DMS53 treated with DMSO at 0.1 percent for 48 hours (cell line): ENCODE measurements at regions not wholly inside any gene's neighbourhood (a gene's known extent, or its start where the extent isn't known, plus 50 kb on each side); places are given as distances from the start of the nearest gene placed in this dataset.

Experiments
- DNase-seq: peaks from one replicate; lab custom pipeline; 2025; ENCODE audit not compliant: unreplicated experiment; lab: John Stamatoyannopoulos, UW

DNA sequence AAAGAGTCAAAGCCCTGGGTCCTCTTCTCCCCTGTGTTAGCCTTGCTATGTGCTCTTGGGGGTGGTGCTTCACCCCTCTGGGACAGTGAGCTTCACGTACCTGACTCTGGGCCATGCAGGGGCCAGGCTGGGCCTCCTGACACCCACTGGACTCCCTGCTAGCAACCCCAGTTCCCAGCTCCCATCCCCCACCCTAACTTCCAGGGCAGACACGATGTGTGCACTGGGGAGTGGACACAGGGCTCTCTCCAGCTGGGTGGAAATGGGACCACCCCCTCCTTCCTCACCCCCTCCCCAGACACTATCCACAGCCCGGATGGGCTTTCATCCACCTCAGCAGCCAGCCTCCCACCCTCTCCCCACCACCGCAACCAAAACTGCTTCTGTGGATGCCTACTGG lies 113.0 kb upstream of the ZNF479 start:
- no peak for DNase-seq

DNA sequence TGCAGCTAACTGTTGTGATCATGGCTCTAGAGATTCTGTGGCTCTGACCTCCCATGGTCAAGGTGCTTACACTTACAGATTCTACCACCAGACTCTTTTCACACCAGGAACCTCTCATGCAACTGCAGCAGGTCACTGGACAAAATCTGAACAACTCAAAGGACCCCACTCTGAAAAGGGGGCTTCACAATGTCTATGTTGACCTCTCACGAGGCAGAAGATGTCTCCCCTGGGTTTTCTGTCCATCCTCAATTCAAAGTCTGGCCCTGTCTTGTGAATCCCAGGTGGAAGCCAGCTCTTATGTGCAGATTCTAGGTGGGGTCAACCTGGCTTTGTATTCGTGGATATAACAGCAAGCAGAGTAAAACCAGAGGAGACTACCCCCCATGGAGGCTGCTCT lies 118.6 kb upstream of the ZNF479 start:
- no peak for DNase-seq

DNA sequence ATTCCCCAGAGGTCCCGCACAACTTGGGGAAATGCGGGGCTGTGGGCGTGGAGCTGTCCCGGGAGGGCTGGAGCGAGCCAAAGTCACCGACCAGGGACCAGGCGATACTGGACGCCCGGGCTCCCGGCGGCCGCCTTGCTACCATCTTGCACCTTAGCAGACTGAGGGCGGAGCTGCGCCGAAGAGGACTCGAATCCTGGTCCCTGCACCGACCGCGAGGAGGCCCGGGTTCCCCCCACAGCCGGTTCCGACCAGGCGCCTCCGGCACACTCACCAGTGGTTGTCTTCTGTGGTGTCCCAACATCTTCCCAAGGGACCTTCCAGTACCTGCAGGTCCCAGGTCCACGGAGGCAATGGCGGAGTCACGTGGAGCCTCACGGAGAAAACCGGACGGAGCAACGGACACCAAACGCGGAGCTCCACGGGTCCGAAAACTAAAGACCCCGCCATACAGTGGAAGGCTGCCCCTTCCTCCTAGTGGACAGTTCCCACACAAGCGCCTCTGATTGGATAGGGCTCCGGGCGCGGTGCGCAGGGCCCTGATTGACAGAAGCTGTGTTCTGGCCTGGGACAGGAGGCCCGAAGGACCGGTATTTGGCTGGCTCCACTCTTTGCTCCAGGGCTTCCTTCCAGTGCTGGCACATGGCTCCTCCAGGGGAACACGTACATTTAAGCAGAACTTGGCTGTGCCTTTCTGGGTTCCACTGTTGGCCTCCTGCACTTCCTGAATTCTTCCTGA lies 124.6 kb upstream of the ZNF479 start:
- DNase-seq: no peak

DNA sequence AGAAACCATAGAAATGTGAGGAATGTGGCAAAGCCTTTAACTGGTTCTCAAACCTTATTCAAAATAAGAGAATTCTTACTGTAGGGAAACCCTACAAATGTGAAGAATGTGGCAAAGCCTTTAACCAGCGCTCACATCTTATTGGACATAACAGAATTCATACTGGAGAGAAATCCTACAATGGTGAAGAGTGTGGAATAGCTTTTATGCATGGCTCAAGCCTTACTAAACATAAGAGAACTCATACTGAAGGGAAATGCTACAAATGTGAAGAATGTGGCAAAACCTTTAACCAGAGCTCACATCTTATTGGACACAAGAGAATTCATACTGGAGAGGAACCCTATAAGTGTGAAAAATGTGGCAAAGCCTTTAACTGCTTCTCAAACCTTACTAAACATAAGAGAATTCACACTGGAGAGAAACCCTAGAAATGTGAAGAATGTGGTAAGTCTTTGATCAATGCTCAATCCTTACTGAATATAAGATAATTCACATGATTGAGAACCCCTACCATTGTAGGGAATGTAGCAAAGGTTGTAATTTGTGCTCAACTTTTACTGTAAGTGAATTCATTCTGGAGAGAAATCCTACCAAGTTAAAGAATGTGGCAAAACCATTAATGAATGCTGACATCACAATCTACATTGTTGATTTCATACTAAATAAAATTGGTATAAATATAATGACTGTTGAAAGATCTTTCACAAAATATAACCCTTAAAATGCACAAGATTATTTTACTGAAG lies 142.5 kb upstream of the ZNF479 start:
- DNase-seq: no peak

DNA sequence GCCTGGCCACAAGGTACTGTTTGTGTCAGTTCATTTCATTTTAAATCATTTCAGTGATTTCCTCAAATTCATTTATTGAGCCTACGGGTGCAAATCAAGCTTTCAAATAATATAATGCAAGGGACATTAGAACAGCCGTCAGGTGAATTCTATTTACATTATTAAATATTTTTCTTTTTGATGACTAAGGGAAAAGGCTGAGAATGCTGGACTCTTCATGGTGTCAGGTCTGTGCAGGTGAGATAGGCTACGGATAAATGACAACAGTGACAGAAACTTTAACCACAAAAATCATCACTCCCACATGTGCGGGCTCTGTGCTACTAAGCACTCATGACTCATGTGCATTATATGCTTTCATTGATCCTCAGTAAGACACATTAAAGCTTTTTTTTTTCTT lies 149.2 kb upstream of the ZNF716 start:
- no peak for DNase-seq

DNA sequence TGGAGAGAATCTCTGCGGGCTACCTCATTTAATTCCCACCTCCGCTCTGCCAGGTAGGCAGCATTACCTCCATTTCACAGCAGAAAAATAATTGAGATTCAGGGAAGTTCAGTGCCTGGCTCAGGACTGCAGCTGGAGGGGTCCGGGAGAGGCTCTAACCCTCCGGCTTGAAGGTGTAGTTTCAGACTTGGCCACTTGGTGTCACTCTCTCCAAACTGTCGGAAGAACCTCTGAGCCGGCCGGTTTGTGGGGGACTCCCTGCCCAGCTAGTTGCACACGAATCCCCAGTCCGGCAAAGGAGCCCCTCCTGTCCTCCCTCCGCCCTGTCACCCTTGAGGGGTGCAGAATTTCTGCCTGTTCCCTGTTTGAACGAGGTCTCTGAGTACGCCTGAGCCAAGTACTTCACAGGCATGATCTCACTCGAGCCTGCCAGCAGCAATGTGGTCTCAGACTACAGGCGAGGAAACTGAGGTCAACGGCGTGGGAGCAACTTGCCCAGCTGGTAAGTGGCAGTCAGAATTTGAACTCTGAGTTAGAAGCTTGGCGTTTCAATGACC lies 144.7 kb upstream of the ZNF716 start:
- peak; percentile 1 for DNase-seq

DNA sequence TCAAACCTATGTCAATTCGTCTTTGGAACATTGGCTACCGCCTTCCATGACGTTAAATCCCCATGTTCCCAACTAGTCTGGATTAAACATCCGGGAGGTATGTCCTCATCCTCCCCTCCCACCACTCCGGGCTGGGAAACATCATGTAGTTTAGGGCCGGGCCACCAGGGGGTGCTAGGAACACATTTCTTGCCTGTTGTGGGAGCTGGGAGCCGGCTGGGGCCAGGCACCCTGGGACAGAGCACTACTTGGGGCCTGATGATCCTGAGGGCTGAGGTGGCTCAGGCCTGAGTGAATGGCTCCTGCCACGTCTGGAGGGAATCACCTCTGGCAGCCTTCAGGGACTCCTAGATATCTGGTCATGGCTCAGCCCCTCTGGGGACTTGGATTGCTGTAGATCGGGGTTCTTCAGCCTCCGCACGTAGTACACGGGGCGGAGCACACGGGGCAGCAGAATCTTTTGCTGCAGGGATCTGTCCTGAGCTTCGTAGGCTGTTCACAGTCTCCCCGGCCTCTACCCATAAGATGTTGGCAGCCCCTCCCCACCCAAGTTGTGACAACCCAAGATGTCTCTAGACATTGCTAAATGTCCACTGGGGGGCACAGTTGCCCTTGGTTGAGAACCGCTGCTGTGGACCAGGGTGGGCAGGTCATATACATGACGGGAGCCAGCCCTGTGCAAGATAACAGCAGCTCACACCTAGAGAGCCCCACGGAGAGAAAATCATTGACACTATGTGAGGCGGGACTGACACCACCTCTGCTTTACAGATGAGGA lies 141.2 kb upstream of the ZNF716 start:
- DNase-seq: no peak

DNA sequence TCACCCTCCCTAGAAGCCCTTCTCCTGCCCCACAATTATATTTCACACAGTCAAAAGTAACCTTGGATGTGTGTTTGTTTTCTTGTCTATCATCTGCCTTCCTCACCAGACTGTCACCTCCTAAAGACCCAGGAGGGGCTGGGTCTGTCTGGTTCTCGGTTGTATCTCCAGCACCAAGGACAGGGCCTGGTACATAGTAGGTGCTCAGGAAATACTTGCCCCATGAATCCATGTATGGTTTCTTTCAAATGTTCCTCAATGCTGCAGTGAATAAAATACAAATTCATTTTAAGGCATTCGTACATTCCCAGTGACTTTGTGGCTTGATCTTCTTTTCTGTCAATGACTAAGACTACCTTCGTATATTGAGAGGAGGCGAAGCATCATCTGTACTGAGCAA lies 122.9 kb upstream of the ZNF716 start:
- DNase-seq: no peak

DNA sequence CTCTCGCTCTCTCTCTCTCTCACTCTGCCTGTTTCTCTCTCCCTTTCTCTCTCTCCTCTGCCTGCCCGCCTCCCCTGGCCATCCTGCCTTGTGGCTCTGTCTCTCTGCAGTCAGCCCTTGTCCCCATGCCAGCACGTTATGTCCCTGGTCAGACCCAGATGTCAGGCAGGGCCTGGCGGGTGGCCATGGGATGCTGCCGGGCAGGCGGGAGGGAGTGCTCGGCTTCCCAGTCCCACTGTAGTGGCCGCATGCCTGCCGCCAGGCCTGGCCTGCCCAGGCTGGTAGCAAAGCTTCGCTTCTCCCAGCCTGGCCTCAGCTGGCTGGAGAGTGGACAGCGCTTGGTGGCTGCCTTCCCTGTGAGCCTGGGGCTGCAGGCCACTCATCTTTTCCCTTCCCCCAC lies 121.5 kb upstream of the ZNF716 start:
- no peak for DNase-seq

DNA sequence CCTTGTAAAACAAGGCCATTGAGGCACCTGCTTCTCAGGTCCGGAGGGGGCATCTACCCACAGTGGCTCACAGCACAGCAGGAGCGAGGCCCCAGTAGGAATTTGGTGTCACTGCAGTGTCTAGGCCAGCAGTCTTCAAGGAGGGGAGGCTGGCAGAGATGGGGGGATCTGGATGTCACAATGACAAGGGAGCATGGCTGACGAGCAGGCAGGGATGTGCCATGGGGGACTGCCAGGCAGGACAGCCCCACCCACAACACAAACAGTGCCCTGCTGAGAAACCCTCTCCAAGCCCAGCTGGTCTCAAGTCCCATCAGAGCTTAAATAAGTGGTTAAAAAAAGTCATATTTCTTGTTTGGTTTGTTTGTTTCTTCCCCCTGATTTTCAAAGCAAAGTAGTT lies 121.0 kb upstream of the ZNF716 start:
- DNase-seq: no peak

DNA sequence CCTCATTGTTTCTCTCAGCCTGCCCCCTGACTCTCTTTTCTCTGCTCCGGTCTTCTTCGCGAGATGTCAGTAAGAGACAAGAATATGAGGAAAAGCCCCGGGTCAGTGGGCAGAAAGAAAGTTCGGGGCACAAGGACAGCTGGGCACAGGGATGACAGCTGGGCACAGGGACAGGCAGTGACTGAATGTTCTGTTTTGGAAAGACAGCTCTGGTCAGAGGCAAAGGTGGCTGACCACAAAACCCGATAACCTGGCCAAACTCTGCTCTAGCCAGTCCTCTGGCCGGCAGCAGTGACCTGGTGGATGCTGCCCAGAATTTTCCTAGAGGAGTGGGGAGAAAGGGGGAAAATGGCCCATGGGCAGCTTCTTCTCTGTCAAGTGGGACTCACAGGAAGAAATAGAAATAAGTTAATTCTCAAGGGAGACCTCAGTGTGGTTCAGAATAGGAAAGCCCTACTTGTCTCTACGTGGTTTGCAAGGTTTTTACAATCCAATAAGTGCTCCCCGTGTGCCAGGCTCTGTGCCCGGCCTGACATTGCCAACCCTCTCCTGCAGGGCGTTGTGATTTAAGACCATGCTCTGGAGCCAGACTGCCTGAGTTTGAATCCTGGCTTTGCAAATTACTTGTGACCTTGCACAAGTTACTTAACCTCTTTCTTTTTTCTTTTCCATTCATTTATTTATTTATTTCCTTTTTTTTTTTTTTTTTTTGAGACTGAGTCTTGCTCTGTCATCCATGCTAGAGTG lies 110.6 kb upstream of the ZNF716 start:
- no peak for DNase-seq

DNA sequence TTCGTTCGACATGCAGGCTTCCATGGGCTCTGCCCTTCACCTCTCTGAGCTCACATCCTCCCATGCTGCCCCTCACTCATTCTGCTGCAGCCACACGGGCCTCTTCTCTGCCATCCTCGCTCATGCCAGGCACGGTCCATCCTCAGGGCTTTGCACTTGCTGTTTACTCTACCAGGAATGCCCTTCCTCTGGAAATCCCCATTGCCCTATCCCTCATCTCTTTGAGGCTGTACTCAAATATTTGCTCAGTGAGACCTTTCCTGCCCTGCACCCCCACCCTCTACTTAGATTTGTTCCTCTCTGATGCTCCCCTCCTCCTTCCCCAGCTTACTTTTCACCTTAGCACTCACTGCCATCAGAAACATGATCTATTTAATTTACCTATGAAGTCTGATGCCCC lies 107.0 kb upstream of the ZNF716 start:
- DNase-seq: no peak

DNA sequence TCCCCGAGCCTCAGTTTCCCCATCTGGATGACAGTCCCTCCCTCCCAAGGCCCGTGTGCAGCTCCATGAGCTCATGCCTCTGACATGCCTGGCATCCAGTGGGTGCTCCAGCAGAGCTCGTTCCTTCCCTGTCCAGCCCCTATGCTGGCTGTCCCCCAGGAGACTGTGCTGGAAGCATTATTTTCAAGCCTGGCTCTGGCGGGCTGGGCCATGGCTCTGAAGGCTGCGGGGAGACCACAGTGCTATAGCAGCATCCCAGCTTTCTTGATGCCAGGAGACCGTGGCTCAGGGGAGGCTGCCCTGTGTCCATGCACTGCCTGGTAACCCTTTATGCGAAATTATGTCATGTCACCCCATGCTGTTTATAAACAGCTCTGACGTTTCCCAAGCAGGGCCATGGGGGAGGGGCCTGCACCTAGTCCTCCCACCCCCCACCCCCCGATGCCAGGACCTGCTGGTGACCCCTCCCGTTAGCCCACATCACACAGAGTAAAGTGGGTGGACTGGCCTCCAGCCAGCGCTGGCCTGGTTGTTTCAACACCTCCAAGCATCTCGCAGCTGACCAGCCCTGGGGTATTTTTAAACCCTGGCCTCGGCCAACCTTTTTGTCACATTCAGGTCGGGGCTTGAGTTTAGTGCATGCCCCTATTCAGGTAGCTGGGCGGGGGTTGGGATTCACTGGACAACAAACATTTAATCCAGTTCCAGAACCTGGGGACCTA lies 105.9 kb upstream of the ZNF716 start:
- no peak for DNase-seq

DNA sequence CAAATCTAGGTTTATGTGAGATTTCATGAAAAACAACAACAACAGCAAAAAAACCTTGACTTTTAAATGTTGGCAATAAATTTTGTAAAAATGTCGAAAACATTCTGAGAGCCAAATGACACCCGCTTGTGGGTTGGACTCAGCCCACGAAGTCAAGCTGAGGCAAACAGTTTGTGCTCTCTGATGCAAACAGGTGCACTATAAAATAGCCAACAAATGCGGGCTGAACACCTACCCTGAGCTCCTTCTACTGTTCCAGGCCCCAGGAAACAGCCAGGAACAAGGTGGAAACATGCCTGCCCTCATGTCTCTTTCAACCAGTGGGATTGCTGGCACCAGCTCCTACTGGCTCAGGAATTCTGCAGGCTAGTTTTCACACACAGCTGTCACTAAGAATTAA lies 105.0 kb upstream of the ZNF716 start:
- no peak for DNase-seq

DNA sequence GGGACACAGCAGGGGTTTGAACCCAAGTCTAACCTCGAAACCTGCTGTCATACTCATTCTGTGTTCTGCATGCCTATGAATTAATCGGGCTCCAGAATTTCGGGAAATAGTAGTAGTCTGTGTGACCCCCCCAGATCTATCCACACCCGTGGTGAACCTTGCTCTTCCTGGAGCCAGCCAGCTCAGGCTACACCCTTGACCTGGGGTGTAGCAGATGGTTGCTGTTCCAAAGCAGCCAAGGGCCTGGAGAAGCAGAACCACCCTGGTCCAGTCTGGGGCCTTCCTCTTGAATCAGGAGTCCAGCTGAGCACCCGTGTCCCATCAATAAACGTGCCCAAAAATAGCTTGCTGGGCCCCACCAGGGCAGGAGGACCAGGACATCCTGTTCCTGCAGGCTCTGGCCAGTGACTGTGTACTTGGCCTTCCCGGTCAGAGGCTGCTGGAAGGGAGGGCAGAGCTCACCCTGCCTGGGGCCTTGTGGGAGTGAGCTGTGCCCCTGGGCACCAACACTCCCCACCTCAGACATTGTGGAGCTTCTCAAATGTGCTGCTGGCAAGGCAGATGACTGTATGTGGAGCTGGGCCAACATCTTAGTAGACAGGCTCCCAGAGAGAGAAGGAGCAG lies 101.2 kb upstream of the ZNF716 start:
- no peak for DNase-seq

DNA sequence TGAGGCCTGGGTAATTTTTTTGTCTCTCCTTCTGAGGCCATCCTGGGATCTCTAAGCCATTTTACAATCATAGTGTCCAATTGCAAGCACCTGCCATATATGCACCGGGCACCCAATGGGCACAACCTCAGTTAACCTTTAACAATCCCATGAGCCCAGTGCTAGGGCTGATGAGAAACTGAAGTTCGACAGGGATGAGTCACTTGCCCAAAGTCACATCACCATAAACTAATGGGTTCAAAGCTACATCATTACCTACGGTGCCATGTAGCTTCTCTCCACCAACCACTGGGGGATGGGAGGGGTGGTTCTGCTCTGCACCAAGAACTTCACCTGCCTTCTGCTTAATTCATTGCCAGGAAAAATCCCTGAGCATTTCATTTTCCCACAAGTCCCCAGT lies 95.8 kb upstream of the ZNF716 start:
- DNase-seq: no peak

DNA sequence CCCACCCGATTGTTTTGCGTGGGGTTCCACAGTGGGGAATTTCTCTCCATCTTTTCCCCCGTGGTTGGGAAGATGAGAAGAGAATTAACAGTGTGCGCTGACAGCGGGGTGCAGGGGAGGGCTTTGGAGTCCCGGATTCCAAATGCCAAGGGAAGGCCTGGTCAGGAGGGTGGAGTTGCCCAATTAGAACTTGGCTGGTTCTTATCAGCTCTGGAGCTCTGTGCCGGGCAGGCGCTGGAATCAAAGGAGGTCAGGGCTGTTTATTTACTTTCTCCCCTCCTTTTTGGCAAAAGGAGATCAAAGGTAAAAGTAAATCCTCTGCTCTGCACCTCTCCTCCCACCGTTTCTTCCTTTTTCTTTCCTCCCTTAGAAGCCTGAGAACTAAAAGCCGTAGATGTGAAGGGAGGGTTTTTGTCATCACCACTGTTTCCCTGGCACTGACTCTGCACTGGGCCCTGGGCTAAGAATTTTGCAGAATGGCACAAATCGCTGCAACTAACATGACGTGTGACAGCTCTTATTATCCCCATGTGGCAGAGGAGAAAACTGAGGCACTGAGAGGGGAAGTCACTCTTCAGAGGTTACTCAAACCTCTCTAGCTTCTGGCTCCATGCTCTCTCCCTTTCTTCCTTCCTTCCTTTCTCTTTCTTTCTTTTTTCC lies 95.2 kb upstream of the ZNF716 start:
- DNase-seq: no peak

DNA sequence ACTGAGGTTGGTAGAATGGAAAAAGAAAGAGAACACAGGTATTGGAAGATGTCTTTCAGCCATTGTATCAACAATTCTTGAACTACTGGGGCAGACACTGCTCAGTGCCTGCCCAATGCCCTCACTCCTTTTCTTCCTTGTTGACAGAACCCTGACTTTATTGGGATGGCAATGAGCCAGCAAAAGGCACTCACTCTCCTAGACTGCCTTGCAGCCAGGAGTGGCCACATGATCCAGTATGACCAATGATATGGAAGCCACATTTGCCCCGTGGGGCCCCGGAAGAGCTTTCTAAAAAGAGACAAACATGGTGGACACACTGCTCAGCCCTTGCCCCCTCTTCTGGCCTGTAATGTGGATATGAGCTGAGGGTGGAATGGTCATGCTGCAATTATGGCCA lies 88.6 kb upstream of the ZNF716 start:
- no peak for DNase-seq

DNA sequence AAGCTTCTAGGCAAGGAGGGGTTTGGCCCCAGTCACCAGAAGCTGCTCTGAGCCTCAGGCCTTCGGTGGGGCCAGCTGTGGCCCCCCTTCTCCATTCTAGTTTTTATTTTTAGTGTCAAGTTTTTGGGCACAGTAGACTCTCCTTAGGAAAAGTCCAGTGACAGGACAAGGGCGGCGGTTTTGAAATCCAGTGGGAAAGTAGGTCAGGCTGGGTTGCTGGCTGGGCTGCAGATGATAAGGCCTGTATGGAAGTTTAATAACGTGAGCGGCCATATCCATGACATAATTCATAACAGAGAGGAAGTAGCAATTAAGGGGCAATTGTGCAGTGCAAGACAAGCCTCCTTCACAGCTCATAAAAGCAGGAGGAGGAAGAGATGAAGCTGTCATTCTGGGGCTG lies 87.1 kb upstream of the ZNF716 start:
- DNase-seq: no peak
